Natural killer cell (primary cell): ENCODE measurements at regions not wholly inside any gene's neighbourhood (a gene's known extent, or its start where the extent isn't known, plus 50 kb on each side); places are given as distances from the start of the nearest gene placed in this dataset.
A peak's percentile ranks its signal among the peaks of the same experiment; 100 is the strongest.

Experiments used
- ATAC-seq, 3 donors: fragments of 150-1000 bp in 2 of 3; fragments of 200-7000 bp in 1 of 3; cut with Tn5 transposase; 1 replicate in 1 of 3; 2 replicates in 2 of 3; pipeline ENCODE4 v1.10.0; 2021; ENCODE audit warnings: mild to moderate bottlenecking in 2 of 3, moderate library complexity in 2 of 3
- DNase-seq, 2 donors: peaks; one replicate each; pipeline versions ENCODE4 v3.0.0 to v3.0.0-alpha.2; 2013 to 2021; ENCODE audit warnings: mixed read lengths in 1 of 2
- H3K27ac ChIP-seq: one replicate; pipeline ENCODE4 v1.5.1; 2013; ENCODE audit warnings: mild to moderate bottlenecking, low read length
- H3K27me3 ChIP-seq: one replicate; pipeline ENCODE4 v1.6.1; 2013; ENCODE audit warnings: low read length; ENCODE audit not compliant: control insufficient read depth, insufficient read depth
- H3K36me3 ChIP-seq: one replicate; pipeline ENCODE4 v1.6.1; 2013; ENCODE audit warnings: low read length; ENCODE audit not compliant: control insufficient read depth, insufficient read depth
- H3K4me1 ChIP-seq: one replicate; pipeline ENCODE4 v1.6.1; 2013; ENCODE audit warnings: low read length; ENCODE audit not compliant: control insufficient read depth, insufficient read depth
- H3K4me3 ChIP-seq: one replicate; pipeline ENCODE4 v1.5.1; 2013; ENCODE audit warnings: low read length
- H3K9me3 ChIP-seq: one replicate; pipeline ENCODE4 v1.6.1; 2013; ENCODE audit warnings: low read length; ENCODE audit not compliant: control insufficient read depth, insufficient read depth
- H3K27ac Mint-ChIP-seq, 2 donors: one replicate each; pipeline ENCODE4 v1.8.0; 2022; ENCODE audit warnings: mild to moderate bottlenecking in 2 of 2, mixed read lengths in 2 of 2, moderate library complexity in 1 of 2
- H3K27me3 Mint-ChIP-seq, 2 donors: one replicate each; pipeline ENCODE4 v1.8.0; 2022; ENCODE audit warnings: low read depth in 2 of 2, mixed read lengths in 2 of 2
- H3K36me3 Mint-ChIP-seq: one replicate; pipeline ENCODE4 v1.8.0; 2022; ENCODE audit warnings: mixed read lengths
- H3K4me1 Mint-ChIP-seq, 2 donors: one replicate each; pipeline ENCODE4 v1.8.0; 2022; ENCODE audit warnings: mixed read lengths in 2 of 2
- H3K4me3 Mint-ChIP-seq: one replicate; pipeline ENCODE4 v1.8.0; 2022; ENCODE audit warnings: mild to moderate bottlenecking, moderate library complexity, mixed read lengths
- H3K9me3 Mint-ChIP-seq, 2 donors: one replicate each; pipeline ENCODE4 v1.8.0; 2022; ENCODE audit warnings: mixed read lengths in 2 of 2
- WGBS: methylation state at CpG from one replicate; pipeline ENCODE4 v1.1.7; 2013; ENCODE audit warnings: missing lambda C conversion rate; ENCODE audit not compliant: insufficient coverage; 5-methylcytosine and 5-hydroxymethylcytosine counted together
- intact Hi-C: fragments of 100-400 bp; cut with micrococcal nuclease; formaldehyde crosslinking; loops from one replicate; pipeline ENCODE4 v1.14.2; 2022
- TF ChIP-seq, protein P1 (sequence below): fragments of 200-600 bp; IDR thresholded peaks from one replicate; pipeline ENCODE4 v1.8.0; 2022; ENCODE audit warnings: antibody characterized with exemption

DNA sequence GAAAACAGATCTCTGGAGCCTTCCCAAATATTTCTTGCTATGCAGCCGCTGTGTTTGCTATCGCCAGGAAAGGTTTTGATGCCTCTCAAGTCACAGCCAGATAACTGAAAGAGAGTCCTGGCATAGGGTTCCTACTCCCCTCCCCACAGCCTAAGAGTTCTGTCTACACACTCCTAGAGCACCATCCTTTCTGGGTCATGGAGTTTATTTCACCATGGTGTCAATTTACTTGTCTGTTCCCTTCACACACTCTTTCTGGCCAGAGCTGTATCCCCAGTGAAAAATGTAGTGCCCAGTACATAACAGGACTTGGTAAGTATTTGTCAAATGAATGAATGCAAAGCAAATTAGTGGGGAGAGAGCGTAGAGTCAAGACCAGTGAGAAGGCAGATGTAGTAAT is 185.3 kb downstream of the HAUS1 start:
- intact Hi-C loops = no loop called here
- ATAC-seq = no peak

DNA sequence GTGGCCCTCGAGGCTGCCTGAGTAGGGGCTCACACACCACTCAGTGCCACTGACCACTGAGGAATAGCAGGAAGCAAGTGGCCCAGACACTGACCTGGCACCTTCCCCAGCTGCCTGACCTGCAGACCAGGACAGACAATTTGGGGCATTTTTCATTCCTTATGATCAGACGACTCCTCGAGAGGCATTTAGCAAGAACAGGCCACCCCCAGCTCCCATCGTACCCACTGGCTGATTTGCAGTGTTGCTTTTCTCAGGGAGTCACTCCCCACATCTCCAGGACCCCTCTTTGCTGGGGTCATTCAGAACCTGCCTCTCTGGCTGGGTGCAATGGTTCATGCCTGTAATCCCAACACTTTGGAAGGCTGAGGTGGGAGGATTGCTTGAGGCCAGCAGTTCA is 185.7 kb downstream of the HAUS1 start:
- H3K27ac ChIP-seq = no peak overlapping the region
- ATAC-seq (no peak), DNase-seq (no peak)
- no peak overlapping the region for H3K4me3 ChIP-seq
- intact Hi-C loops = no loop called here
- TF ChIP-seq, protein P1, sequence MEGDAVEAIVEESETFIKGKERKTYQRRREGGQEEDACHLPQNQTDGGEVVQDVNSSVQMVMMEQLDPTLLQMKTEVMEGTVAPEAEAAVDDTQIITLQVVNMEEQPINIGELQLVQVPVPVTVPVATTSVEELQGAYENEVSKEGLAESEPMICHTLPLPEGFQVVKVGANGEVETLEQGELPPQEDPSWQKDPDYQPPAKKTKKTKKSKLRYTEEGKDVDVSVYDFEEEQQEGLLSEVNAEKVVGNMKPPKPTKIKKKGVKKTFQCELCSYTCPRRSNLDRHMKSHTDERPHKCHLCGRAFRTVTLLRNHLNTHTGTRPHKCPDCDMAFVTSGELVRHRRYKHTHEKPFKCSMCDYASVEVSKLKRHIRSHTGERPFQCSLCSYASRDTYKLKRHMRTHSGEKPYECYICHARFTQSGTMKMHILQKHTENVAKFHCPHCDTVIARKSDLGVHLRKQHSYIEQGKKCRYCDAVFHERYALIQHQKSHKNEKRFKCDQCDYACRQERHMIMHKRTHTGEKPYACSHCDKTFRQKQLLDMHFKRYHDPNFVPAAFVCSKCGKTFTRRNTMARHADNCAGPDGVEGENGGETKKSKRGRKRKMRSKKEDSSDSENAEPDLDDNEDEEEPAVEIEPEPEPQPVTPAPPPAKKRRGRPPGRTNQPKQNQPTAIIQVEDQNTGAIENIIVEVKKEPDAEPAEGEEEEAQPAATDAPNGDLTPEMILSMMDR = no peak
- peaks cover 0 to 9% of the 10 kb centered on the region in 2 donors for H3K4me1 Mint-ChIP-seq
- no peaks in the 10 kb centered on the region for H3K27me3 Mint-ChIP-seq
- H3K36me3 Mint-ChIP-seq = no peaks in the 10 kb centered on the region
- 87% methylated on average over 4 of the region's 4 CpGs for WGBS
- no peaks in the 10 kb centered on the region for H3K36me3 ChIP-seq
- H3K27ac Mint-ChIP-seq = no peak overlapping the region
- no peaks in the 10 kb centered on the region for H3K9me3 ChIP-seq
- H3K4me3 Mint-ChIP-seq = no peak overlapping the region
- no peaks in the 10 kb centered on the region for H3K4me1 ChIP-seq
- H3K9me3 Mint-ChIP-seq = no peaks in the 10 kb centered on the region
- no peaks in the 10 kb centered on the region for H3K27me3 ChIP-seq

More for the DNA sequence above, 185.3 kb downstream of the HAUS1 start:
- WGBS = 95% methylated on average over 3 of the region's 3 CpGs
- no peaks in the 10 kb centered on the region for H3K9me3 Mint-ChIP-seq
- Histone ChIP-seq H3K9me3 (no peaks in the 10 kb centered on the region), H3K4me1 (no peaks in the 10 kb centered on the region), H3K4me3 (no peak overlapping the region), H3K36me3 (no peaks in the 10 kb centered on the region), H3K27me3 (no peaks in the 10 kb centered on the region), H3K27ac (no peak overlapping the region)
- DNase-seq = no peak
- H3K27me3 Mint-ChIP-seq = no peaks in the 10 kb centered on the region
- H3K4me3 Mint-ChIP-seq = no peak overlapping the region
- TF ChIP-seq, protein P1 = no peak
- no peak overlapping the region for H3K27ac Mint-ChIP-seq
- no peaks in the 10 kb centered on the region for H3K36me3 Mint-ChIP-seq
- peaks cover 0 to 9% of the 10 kb centered on the region in 2 donors for H3K4me1 Mint-ChIP-seq

DNA sequence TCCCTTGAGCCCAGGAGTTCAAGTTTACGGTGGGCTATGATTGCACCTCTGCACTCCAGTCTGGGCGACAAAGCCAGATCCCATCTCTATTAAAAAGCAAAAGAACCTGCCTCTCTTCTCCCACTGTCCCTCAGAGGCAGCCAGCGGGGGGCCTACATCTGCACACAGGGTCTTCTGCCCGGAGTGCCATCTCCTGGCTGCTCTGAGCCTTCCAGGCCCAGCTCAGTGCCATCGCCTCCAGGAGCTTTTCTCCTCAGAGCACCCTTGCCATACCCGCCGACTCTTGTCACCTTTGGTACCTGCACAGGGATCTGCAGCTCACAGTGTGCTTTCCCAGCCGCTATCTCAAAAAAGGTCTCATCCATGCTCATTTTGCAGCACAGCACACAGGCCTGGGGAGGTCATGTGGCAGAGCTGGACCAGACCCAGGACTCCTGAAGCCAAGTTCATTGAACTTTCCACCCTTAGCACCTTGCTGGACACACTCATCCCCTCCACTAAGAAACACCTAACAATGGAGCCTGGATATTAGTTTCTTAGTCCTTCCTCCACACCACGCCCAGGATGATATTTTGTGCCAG is 186.3 kb downstream of the HAUS1 start:
- no peaks in the 10 kb centered on the region for H3K27me3 Mint-ChIP-seq
- no peaks in the 10 kb centered on the region for H3K9me3 Mint-ChIP-seq
- TF ChIP-seq, protein P1 = no peak
- Histone ChIP-seq H3K9me3 (no peaks in the 10 kb centered on the region), H3K4me1 (no peaks in the 10 kb centered on the region), H3K4me3 (no peak overlapping the region), H3K27me3 (no peaks in the 10 kb centered on the region), H3K27ac (no peak overlapping the region), H3K36me3 (no peaks in the 10 kb centered on the region)
- intact Hi-C loops = no loop called here
- H3K4me1 Mint-ChIP-seq = peaks cover 0 to 9% of the 10 kb centered on the region in 2 donors
- ATAC-seq = no peak
- no peak overlapping the region for H3K27ac Mint-ChIP-seq
- DNase-seq = no peak
- no peak overlapping the region for H3K4me3 Mint-ChIP-seq
- no peaks in the 10 kb centered on the region for H3K36me3 Mint-ChIP-seq
- 91% methylated on average over 9 of the region's 9 CpGs for WGBS

DNA sequence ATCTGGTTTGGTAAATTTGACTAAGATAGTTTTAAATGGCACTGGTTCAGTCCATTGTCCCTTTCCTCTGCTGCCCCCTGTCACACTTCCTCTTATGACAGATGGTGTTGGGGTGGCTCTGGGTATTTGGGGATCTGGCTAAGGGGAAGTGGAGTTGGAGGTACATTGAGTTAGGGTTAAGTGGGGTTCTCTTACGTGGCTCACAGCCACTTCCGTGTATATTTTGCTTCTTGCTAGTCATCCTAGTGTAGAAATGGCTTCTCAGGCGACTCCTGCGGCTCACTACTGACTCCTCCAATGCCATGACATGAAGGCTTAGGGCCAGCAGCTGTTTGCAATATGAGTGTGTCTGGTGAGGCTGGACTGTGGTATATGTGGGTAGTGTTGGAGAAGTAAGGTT is 187.0 kb downstream of the HAUS1 start:
- no peak overlapping the region for H3K27ac ChIP-seq
- no peaks in the 10 kb centered on the region for H3K9me3 Mint-ChIP-seq
- WGBS = 71% methylated on average over 4 of the region's 4 CpGs
- H3K4me3 ChIP-seq = no peak overlapping the region
- H3K36me3 Mint-ChIP-seq = no peaks in the 10 kb centered on the region
- no peaks in the 10 kb centered on the region for H3K27me3 ChIP-seq
- intact Hi-C loops = no loop called here
- H3K4me1 Mint-ChIP-seq = peaks cover under 1 to 9% of the 10 kb centered on the region in 2 donors
- no peaks in the 10 kb centered on the region for H3K9me3 ChIP-seq
- ATAC-seq (peak in 1 of 3 donors; percentile 22), DNase-seq (peak in 1 of 2 donors; percentile 25)
- no peak overlapping the region for H3K27ac Mint-ChIP-seq
- no peaks in the 10 kb centered on the region for H3K36me3 ChIP-seq
- H3K4me3 Mint-ChIP-seq = no peak overlapping the region
- no peaks in the 10 kb centered on the region for H3K27me3 Mint-ChIP-seq
- TF ChIP-seq, protein P1 = no peak
- H3K4me1 ChIP-seq = no peaks in the 10 kb centered on the region
